ENCODE measurements at regions not wholly inside any gene's neighbourhood (a gene's known extent, or its start where the extent isn't known, plus 50 kb on each side); places are given as distances from the start of the nearest gene placed in this dataset.

GRCh38 chr6:119630561-119631192, 281.1 kb upstream of the MAN1A1 start (continued):
- TF ChIP-seq TEAD4 (CRISPR knock-in tag; IDR thresholded peaks at IDR 0.05): no peak
- TF ChIP-seq JAZF1 (CRISPR knock-in tag; IDR thresholded peaks at IDR 0.05): no peak
- TF ChIP-seq HMGXB4 (CRISPR knock-in tag; IDR thresholded peaks at IDR 0.05): no peak
- no peak for TF ChIP-seq ZNF138 (CRISPR knock-in tag; conservative IDR thresholded peaks at IDR 0.05)

DNA sequence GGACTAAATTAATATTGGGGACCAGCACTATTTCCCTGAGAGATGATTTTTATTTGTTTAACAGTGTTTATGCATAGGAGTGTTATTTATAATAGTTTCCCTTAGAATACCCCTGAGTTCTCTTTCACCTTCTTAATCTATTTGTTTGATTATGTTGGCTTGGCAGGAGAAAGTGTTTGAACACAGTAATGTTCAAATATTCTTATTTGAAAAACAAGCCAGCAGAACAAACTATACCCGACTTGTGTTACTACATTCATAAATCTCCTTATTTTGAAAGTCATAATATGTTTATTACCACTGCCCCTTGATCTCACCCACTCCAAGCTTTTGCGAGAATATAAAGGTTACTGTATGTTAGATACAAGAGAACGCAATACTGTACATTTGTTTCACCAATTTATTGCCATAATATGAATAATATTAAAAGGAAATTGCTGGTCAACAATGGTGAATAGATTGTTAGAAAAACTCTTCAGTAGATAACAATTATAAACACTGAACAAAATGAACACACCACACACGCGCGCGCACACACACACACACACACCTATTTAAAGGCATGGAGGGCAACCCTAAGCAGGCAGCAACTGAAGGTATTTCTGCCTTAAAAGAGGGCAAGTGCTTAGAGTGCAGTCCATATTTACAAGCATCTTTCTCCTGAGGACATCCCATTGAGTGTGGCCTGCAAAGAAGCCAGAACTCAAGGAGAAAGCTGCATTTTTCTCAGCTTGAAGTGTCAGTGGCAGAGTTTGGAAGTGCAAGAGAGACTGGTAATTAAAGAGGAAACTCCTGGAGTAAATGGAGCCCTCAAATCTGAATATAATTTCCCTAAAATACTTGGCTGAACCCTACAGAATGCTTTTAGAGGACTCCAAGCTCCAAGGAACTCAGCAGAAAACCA, 279.4 kb upstream of the MAN1A1 start:
- ChIA-PET POLR2A (no interaction called here), CTCF (interaction anchor here (0.5 to 1.8 kb wide), 5 partner anchors 9 to 1470 kb away, joined by 3 to 6 read pairs (median 4); no protein-coding TSS in a partner anchor)
- Mint-ChIP-seq H3K4me1 (peaks cover under 1% of the 10 kb centered on the region), H3K27me3 (ENCODE audit: low read depth) (no peaks in the 10 kb centered on the region), H3K36me3 (no peaks in the 10 kb centered on the region), H3K4me3 (no peak overlapping the region), H3K27ac (no peak overlapping the region), H3K9me3 (peaks cover 8% of the 10 kb centered on the region)
- TF ChIP-seq ZNF138 (CRISPR knock-in tag; conservative IDR thresholded peaks at IDR 0.05) (no peak), TCF7 (CRISPR knock-in tag; IDR thresholded peaks at IDR 0.05; ENCODE audit: low read depth) (no peak), RELA (CRISPR knock-in tag; IDR thresholded peaks at IDR 0.05; ENCODE audit: borderline replicate concordance) (no peak)
- TF ChIP-seq, protein P1, sequence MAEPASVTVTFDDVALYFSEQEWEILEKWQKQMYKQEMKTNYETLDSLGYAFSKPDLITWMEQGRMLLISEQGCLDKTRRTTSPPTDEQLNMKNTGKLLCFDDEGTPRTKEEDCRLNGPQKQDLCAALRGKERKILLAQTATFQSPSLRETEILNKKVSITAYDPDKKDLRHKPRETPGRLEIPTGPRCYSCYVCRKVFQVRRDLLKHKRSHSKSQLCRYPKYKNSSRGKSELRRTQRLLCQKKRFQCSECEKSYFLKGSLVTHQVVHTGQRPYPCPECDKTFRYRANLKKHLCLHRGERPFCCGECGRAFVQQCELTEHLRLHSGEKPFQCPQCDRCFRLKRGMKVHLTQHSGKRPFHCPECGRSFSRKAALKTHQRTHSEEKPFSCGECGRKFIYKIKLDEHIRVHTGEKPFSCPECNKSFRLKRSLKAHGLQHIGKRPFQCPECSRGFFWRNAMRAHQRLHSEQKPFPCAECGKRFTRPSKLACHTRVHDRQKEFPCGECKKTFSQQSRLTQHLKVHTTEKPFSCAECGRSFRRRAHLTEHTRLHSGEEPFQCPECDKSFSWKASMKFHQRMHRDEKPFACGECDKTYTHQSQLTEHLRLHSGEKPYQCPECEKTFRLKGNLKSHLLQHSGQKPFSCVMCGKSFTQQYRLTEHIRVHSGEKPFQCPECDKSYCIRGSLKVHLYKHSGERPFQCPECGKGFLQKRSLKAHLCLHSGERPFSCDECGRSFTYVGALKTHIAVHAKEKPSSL (CRISPR knock-in tag; conservative IDR thresholded peaks at IDR 0.05): no peak
- TF ChIP-seq, protein P2, sequence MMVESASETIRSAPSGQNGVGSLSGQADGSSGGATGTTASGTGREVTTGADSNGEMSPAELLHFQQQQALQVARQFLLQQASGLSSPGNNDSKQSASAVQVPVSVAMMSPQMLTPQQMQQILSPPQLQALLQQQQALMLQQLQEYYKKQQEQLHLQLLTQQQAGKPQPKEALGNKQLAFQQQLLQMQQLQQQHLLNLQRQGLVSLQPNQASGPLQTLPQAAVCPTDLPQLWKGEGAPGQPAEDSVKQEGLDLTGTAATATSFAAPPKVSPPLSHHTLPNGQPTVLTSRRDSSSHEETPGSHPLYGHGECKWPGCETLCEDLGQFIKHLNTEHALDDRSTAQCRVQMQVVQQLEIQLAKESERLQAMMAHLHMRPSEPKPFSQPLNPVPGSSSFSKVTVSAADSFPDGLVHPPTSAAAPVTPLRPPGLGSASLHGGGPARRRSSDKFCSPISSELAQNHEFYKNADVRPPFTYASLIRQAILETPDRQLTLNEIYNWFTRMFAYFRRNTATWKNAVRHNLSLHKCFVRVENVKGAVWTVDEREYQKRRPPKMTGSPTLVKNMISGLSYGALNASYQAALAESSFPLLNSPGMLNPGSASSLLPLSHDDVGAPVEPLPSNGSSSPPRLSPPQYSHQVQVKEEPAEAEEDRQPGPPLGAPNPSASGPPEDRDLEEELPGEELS (CRISPR knock-in tag; IDR thresholded peaks at IDR 0.05): no peak
- TF ChIP-seq, protein P3, sequence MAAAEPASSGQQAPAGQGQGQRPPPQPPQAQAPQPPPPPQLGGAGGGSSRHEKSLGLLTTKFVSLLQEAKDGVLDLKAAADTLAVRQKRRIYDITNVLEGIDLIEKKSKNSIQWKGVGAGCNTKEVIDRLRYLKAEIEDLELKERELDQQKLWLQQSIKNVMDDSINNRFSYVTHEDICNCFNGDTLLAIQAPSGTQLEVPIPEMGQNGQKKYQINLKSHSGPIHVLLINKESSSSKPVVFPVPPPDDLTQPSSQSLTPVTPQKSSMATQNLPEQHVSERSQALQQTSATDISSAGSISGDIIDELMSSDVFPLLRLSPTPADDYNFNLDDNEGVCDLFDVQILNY (CRISPR knock-in tag; IDR thresholded peaks at IDR 0.05): no peak
- no peak for DNase-seq (ENCODE audit: low spot score)
- peak; percentile 69 for ATAC-seq

DNA sequence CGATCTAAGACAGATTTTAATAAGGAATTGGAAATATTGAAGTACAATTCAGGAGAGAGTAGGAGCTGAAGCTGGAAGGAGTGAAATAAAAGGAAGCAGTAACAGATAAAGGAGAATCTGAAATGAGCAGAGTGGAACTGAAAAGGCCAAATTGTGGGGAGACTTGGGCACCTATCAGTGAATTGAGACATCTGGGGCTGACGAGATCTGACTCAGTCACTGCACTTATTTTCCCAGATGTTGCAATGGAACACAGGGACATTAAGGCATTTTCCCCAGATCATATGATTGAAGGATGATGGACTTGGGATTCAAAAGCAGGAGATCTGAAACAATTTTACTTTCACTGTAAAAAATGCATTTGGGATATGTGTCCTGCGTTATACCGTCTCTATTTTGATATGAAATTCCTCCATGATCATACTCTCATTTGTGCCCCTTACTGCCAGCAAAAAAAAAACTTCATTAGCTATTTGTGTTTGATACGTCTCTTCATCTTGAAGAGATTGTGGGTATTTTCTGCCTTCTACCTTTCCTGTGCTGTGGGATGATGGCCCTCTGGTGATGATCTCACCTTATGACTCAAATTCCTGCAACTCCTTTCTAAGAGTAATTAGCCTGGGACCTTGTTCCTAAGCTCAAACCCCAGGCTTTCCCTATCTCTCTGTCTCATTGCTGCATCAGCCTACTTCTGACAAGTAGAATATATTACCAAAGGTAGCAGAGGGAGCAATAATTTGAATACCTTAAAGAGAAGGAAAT, 278.5 kb upstream of the MAN1A1 start:
- Mint-ChIP-seq H3K27me3 (ENCODE audit: low read depth) (no peaks in the 10 kb centered on the region), H3K4me3 (no peak overlapping the region), H3K27ac (no peak overlapping the region), H3K9me3 (peaks cover 7% of the 10 kb centered on the region; the same call in 1 of the 2 replicates), H3K4me1 (peaks cover 9% of the 10 kb centered on the region), H3K36me3 (no peaks in the 10 kb centered on the region)
- DNase-seq (ENCODE audit: low spot score) (no peak), ATAC-seq (peak; percentile 55)
- POLR2A ChIA-PET: no interaction called here
- CTCF ChIA-PET: interaction anchor here (0.6 to 1.8 kb wide), 5 partner anchors 10 to 57 kb away, joined by 3 to 6 read pairs (median 4); no protein-coding TSS in a partner anchor
- TF ChIP-seq, protein P4, sequence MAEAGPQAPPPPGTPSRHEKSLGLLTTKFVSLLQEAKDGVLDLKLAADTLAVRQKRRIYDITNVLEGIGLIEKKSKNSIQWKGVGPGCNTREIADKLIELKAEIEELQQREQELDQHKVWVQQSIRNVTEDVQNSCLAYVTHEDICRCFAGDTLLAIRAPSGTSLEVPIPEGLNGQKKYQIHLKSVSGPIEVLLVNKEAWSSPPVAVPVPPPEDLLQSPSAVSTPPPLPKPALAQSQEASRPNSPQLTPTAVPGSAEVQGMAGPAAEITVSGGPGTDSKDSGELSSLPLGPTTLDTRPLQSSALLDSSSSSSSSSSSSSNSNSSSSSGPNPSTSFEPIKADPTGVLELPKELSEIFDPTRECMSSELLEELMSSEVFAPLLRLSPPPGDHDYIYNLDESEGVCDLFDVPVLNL (CRISPR knock-in tag; IDR thresholded peaks at IDR 0.05; ENCODE audit: borderline replicate concordance, low read depth): no peak
- TF ChIP-seq HMGXB4 (CRISPR knock-in tag; IDR thresholded peaks at IDR 0.05) (no peak), GRHL2 (CRISPR knock-in tag; IDR thresholded peaks at IDR 0.05; ENCODE audit: insufficient replicate concordance, severe bottlenecking) (no peak), ZNF232 (CRISPR knock-in tag; IDR thresholded peaks at IDR 0.05) (no peak), CREM (CRISPR knock-in tag; IDR thresholded peaks at IDR 0.05) (no peak), KAT7 (CRISPR knock-in tag; IDR thresholded peaks at IDR 0.05; ENCODE audit: borderline replicate concordance) (no peak)
- TF ChIP-seq, protein P5, sequence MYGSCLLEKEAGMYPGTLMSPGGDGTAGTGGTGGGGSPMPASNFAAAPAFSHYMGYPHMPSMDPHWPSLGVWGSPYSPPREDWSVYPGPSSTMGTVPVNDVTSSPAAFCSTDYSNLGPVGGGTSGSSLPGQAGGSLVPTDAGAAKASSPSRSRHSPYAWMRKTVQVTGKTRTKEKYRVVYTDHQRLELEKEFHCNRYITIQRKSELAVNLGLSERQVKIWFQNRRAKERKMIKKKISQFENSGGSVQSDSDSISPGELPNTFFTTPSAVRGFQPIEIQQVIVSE (CRISPR knock-in tag; IDR thresholded peaks at IDR 0.05; ENCODE audit: borderline replicate concordance): no peak
